Ascending aorta (tissue), 2 donors: ENCODE measurements at regions not wholly inside any gene's neighbourhood (a gene's known extent, or its start where the extent isn't known, plus 50 kb on each side); places are given as distances from the start of the nearest gene placed in this dataset.
A peak's percentile ranks its signal among the peaks of the same experiment; 100 is the strongest.

Experiments used
- DNase-seq, 2 donors: peaks; one replicate each; pipeline ENCODE4 v3.0.0-alpha.2; 2019; ENCODE audit warnings: low spot score in 2 of 2
- H3K27ac ChIP-seq, 2 donors: fragments of 200-600 bp; sonication (generic); one replicate each; pipeline ENCODE4 v1.5.1; 2016 to 2017; ENCODE audit warnings: mild to moderate bottlenecking in 1 of 2
- H3K27me3 ChIP-seq: fragments of 200-600 bp; sonication (generic); one replicate; pipeline ENCODE4 v1.5.1; 2017
- H3K36me3 ChIP-seq, 2 donors: fragments of 200-600 bp; sonication (generic); one replicate each; pipeline ENCODE4 v1.5.1; 2016
- H3K4me1 ChIP-seq, 2 donors: fragments of 200-600 bp; sonication (generic); one replicate each; pipeline ENCODE4 v1.5.1; 2016 to 2017; ENCODE audit warnings: mild to moderate bottlenecking in 1 of 2
- H3K4me3 ChIP-seq, 2 donors: fragments of 200-600 bp; sonication (generic); one replicate each; pipeline ENCODE4 v1.5.1; 2016 to 2017; ENCODE audit warnings: mild to moderate bottlenecking in 1 of 2
- H3K9me3 ChIP-seq, 2 donors: fragments of 200-600 bp; sonication (generic); one replicate each; pipeline ENCODE4 v1.5.1; 2016
- CTCF ChIP-seq, 3 experiments: fragments of 200-600 bp in 2 of 3; fragments of 450-650 bp in 1 of 3; sonication (generic) in 2 of 3; IDR thresholded peaks; one replicate each; pipeline ENCODE4 v1.5.1; 2016 to 2019; ENCODE audit warnings: antibody characterized with exemption in 3 of 3, mild to moderate bottlenecking in 1 of 3, moderate library complexity in 1 of 3
- intact Hi-C: fragments of 100-400 bp; cut with DNase I; formaldehyde crosslinking; loops from one replicate; pipeline ENCODE4 v1.15.1; 2023

GRCh38 chr5:155252717-155253116 lies 239.2 kb downstream of the KIF4B start:
- intact Hi-C loops, result no loop called here
- Histone ChIP-seq H3K36me3 (no peaks in the 10 kb centered on the region), H3K4me3 (no peak overlapping the region), H3K4me1 (no peaks in the 10 kb centered on the region), H3K27me3 (no peaks in the 10 kb centered on the region), H3K9me3 (no peaks in the 10 kb centered on the region), H3K27ac (no peak overlapping the region)
- no peak for TF ChIP-seq CTCF (IDR thresholded peaks at IDR 0.05)
- DNase-seq, result no peak

DNA sequence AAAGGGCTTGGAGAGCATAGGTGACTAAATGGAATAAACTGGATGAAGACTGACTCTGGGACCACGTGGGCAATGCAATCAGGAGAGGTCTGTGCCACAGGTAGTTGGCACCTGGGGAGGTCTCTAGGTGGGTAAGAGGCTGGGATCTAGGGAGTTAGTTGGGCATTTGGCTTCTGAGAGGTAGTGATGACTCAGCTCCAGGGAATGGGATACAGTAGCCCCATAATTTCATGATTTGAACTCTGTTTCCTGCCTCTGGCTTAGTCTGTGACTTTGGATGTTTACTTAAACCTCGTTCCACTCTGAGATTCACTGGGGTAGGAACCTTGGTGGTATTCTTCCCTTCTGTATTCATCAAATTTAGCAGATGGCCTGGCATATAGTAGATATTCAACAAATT lies 240.8 kb downstream of the KIF4B start:
- no peaks in the 10 kb centered on the region for H3K36me3 ChIP-seq
- DNase-seq, result no peak
- no peaks in the 10 kb centered on the region for H3K27me3 ChIP-seq
- H3K27ac ChIP-seq, result no peak overlapping the region
- H3K9me3 ChIP-seq, result no peaks in the 10 kb centered on the region
- no peak for TF ChIP-seq CTCF (IDR thresholded peaks at IDR 0.05)
- intact Hi-C loops, result no loop called here
- no peak overlapping the region for H3K4me3 ChIP-seq
- H3K4me1 ChIP-seq, result peaks cover 0 to 5% of the 10 kb centered on the region in 2 donors

DNA sequence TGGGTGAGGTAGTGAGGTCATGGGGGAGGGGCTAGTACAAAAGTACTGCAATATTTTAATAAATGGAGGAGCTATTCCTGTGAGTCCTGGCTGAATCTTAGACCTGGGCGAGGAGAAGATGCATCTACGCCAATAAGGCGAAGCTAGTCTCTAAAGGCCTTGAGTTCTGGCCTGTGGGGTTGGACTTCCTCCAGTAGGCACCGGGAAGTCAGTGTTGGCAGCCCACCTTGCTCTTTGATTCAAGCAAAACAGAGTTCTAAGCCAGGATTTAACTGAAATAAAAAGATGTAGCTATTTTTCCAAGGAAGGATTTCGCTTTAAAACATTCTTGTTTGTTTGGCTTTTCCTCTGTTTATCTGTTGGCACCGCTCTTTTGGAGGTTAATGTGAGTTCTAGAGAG lies 244.6 kb downstream of the KIF4B start:
- intact Hi-C loops, result no loop called here
- H3K27ac ChIP-seq, result peak overlapping the region; percentile 8 to 57

GRCh38 chr5:155259648-155260047 lies 246.1 kb downstream of the KIF4B start:
- TF ChIP-seq CTCF (IDR thresholded peaks at IDR 0.05), result no peak
- peaks cover 0 to 5% of the 10 kb centered on the region in 2 donors for H3K4me1 ChIP-seq
- intact Hi-C loops, result no loop called here
- no peak for DNase-seq
- H3K27me3 ChIP-seq, result no peaks in the 10 kb centered on the region
- H3K27ac ChIP-seq, result no peak overlapping the region
- no peaks in the 10 kb centered on the region for H3K9me3 ChIP-seq
- no peak overlapping the region for H3K4me3 ChIP-seq
- no peaks in the 10 kb centered on the region for H3K36me3 ChIP-seq

More for the DNA sequence above, 244.6 kb downstream of the KIF4B start:
- peak in 1 of 2 donors; percentile 65 for DNase-seq
- no peak for TF ChIP-seq CTCF (IDR thresholded peaks at IDR 0.05)
- no peaks in the 10 kb centered on the region for H3K9me3 ChIP-seq
- no peak overlapping the region for H3K4me3 ChIP-seq
- no peaks in the 10 kb centered on the region for H3K36me3 ChIP-seq
- no peaks in the 10 kb centered on the region for H3K27me3 ChIP-seq
- H3K4me1 ChIP-seq, result peaks cover 0 to 5% of the 10 kb centered on the region in 2 donors

DNA sequence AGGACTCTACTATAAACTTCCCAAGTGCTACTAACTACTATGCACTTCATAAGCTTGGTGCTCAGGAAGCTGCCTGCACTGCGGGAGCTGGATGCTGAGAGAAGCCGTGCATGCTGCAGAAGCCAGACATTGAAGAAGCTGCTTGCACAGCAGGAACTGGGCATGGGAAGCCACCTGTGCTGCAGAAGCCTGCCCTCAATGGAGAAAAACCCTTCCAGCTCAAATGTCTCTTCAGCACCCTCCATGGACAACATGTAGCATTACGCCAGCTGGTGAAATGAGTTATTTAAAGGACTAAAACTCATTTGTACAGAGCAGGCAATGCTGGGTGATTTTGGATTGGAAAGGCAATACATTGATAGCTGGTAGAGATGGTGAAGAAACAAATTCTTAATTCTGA lies 247.2 kb downstream of the KIF4B start:
- Histone ChIP-seq H3K4me1 (peaks cover 0 to 5% of the 10 kb centered on the region in 2 donors), H3K9me3 (no peaks in the 10 kb centered on the region), H3K36me3 (no peaks in the 10 kb centered on the region), H3K27me3 (no peaks in the 10 kb centered on the region), H3K4me3 (no peak overlapping the region), H3K27ac (no peak overlapping the region)
- no peak for DNase-seq
- peak in 1 of 3 experiments; percentile 11 for TF ChIP-seq CTCF (IDR thresholded peaks at IDR 0.05)
- intact Hi-C loops, result no loop called here

GRCh38 chr5:155263381-155263780 lies 249.8 kb downstream of the KIF4B start:
- Histone ChIP-seq H3K4me3 (no peak overlapping the region), H3K27me3 (no peaks in the 10 kb centered on the region), H3K27ac (no peak overlapping the region), H3K4me1 (peaks cover 0 to 5% of the 10 kb centered on the region in 2 donors), H3K36me3 (no peaks in the 10 kb centered on the region), H3K9me3 (no peaks in the 10 kb centered on the region)
- intact Hi-C loops, result no loop called here
- DNase-seq, result no peak
- TF ChIP-seq CTCF (IDR thresholded peaks at IDR 0.05), result no peak
